ENCODE measurements at regions not wholly inside any gene's neighbourhood (a gene's known extent, or its start where the extent isn't known, plus 50 kb on each side); places are given as distances from the start of the nearest gene placed in this dataset.

GRCh38 chr15:95503107-95503506 lies 827.4 kb upstream of the NR2F2 start:
- in situ Hi-C loops (cut with HindIII; ENCODE audit: low sequenced_read_pairs), result no loop called here

- in situ Hi-C loops (cut with HindIII; ENCODE audit: low sequenced_read_pairs), result no loop called here
These were observed 826.8 kb upstream of the NR2F2 start for GRCh38 chr15:95503640-95504225.

GRCh38 chr15:95511671-95512070 lies 818.8 kb upstream of the NR2F2 start:
- in situ Hi-C loops (cut with HindIII; ENCODE audit: low sequenced_read_pairs), result no loop called here

GRCh38 chr15:95512906-95513305 lies 817.6 kb upstream of the NR2F2 start:
- in situ Hi-C loops (cut with HindIII; ENCODE audit: low sequenced_read_pairs), result no loop called here

GRCh38 chr15:95519887-95520286 lies 810.6 kb upstream of the NR2F2 start:
- in situ Hi-C loops (cut with HindIII; ENCODE audit: low sequenced_read_pairs), result no loop called here

- in situ Hi-C loops (cut with HindIII; ENCODE audit: low sequenced_read_pairs), result no loop called here
These were observed 810.0 kb upstream of the NR2F2 start for GRCh38 chr15:95520511-95520910.

GRCh38 chr15:95520922-95521321 lies 809.6 kb upstream of the NR2F2 start:
- in situ Hi-C loops (cut with HindIII; ENCODE audit: low sequenced_read_pairs), result no loop called here

- in situ Hi-C loops (cut with HindIII; ENCODE audit: low sequenced_read_pairs), result no loop called here
These were observed 808.0 kb upstream of the NR2F2 start for GRCh38 chr15:95522533-95522932.

GRCh38 chr15:95528920-95529319 lies 801.6 kb upstream of the NR2F2 start:
- in situ Hi-C loops (cut with HindIII; ENCODE audit: low sequenced_read_pairs), result no loop called here

- in situ Hi-C loops (cut with HindIII; ENCODE audit: low sequenced_read_pairs), result no loop called here
These were observed 793.9 kb upstream of the NR2F2 start for GRCh38 chr15:95536638-95537037.

GRCh38 chr15:95538693-95539092 lies 791.8 kb upstream of the NR2F2 start:
- in situ Hi-C loops (cut with HindIII; ENCODE audit: low sequenced_read_pairs), result no loop called here

GRCh38 chr15:95541301-95541700 lies 789.2 kb upstream of the NR2F2 start:
- in situ Hi-C loops (cut with HindIII; ENCODE audit: low sequenced_read_pairs), result no loop called here

GRCh38 chr15:95549168-95549738 lies 781.2 kb upstream of the NR2F2 start:
- in situ Hi-C loops (cut with HindIII; ENCODE audit: low sequenced_read_pairs), result no loop called here

GRCh38 chr15:95550702-95551101 lies 779.8 kb upstream of the NR2F2 start:
- in situ Hi-C loops (cut with HindIII; ENCODE audit: low sequenced_read_pairs), result no loop called here

GRCh38 chr15:95556225-95556624 lies 774.3 kb upstream of the NR2F2 start:
- in situ Hi-C loops (cut with HindIII; ENCODE audit: low sequenced_read_pairs), result no loop called here

- in situ Hi-C loops (cut with HindIII; ENCODE audit: low sequenced_read_pairs), result no loop called here
These were observed 773.7 kb upstream of the NR2F2 start for GRCh38 chr15:95556866-95557225.

GRCh38 chr15:95557226-95558046 lies 773.1 kb upstream of the NR2F2 start:
- in situ Hi-C loops (cut with HindIII; ENCODE audit: low sequenced_read_pairs), result no loop called here

GRCh38 chr15:95558131-95558530 lies 772.4 kb upstream of the NR2F2 start:
- in situ Hi-C loops (cut with HindIII; ENCODE audit: low sequenced_read_pairs), result no loop called here

- in situ Hi-C loops (cut with HindIII; ENCODE audit: low sequenced_read_pairs), result no loop called here
These were observed 771.6 kb upstream of the NR2F2 start for GRCh38 chr15:95558916-95559315.

GRCh38 chr15:95559875-95560394 lies 770.6 kb upstream of the NR2F2 start:
- in situ Hi-C loops (cut with HindIII; ENCODE audit: low sequenced_read_pairs), result loop anchor here (10.0 kb wide), 1 partner anchor 275 kb away; no protein-coding TSS in a partner anchor

- in situ Hi-C loops (cut with HindIII; ENCODE audit: low sequenced_read_pairs), result loop anchor here (10.0 kb wide), 1 partner anchor 277 kb away; no protein-coding TSS in a partner anchor
These were observed 769.0 kb upstream of the NR2F2 start for GRCh38 chr15:95561463-95561862.

- in situ Hi-C loops (cut with HindIII; ENCODE audit: low sequenced_read_pairs), result loop anchor here (10.0 kb wide), 1 partner anchor 279 kb away; no protein-coding TSS in a partner anchor
These were observed 766.9 kb upstream of the NR2F2 start for GRCh38 chr15:95563634-95564033.
